IPS-15b (cell line): ENCODE measurements at regions not wholly inside any gene's neighbourhood (a gene's known extent, or its start where the extent isn't known, plus 50 kb on each side); places are given as distances from the start of the nearest gene placed in this dataset.
"Not testable (repeated sequence)": the region's sequence is repeated elsewhere in the genome, so short reads cannot be mapped to it uniquely, and the experiment has no call there.

ENCODE experiments used
- H3K27me3 ChIP-seq: one replicate; pipeline ENCODE4 v1.6.1; 2013; ENCODE audit warnings: low read length; ENCODE audit not compliant: control insufficient read depth, insufficient read depth
- H3K36me3 ChIP-seq: one replicate; pipeline ENCODE4 v1.6.1; 2013; ENCODE audit warnings: low read length; ENCODE audit not compliant: control insufficient read depth, insufficient read depth
- H3K4me1 ChIP-seq: one replicate; pipeline ENCODE4 v1.6.1; 2013; ENCODE audit warnings: mild to moderate bottlenecking, low read length; ENCODE audit not compliant: control insufficient read depth, insufficient read depth
- H3K4me3 ChIP-seq: one replicate; pipeline ENCODE4 v1.5.1; 2013; ENCODE audit warnings: low read depth, low read length
- H3K9ac ChIP-seq: one replicate; pipeline ENCODE4 v1.6.1; 2013; ENCODE audit warnings: low read depth, mild to moderate bottlenecking, low read length
- H3K9me3 ChIP-seq: one replicate; pipeline ENCODE4 v1.6.1; 2013; ENCODE audit warnings: mild to moderate bottlenecking, low read length; ENCODE audit not compliant: control insufficient read depth, insufficient read depth

DNA sequence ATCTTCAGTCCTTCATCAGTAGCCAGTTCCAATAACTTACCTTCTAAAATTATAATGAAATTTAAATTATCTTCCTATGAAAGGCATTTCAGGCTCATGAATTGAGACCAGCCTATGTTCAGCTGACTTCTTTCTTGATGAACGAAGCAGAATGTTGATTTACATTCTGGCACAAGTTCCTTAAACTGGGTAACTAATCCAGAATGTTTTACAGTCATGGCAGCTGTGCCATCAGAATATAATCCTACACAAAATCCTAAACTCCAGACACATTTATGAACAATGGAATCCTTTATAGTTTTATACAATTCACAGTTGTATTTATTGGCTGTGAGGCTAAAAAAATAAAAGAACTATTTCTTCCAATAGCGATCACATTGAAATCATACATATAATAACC is 97.3 kb upstream of the CPM start:
- Histone ChIP-seq H3K9ac (no peak overlapping the region), H3K9me3 (no peaks in the 10 kb centered on the region), H3K36me3 (no peaks in the 10 kb centered on the region), H3K4me3 (no peak overlapping the region), H3K27me3 (no peaks in the 10 kb centered on the region), H3K4me1 (no peaks in the 10 kb centered on the region)

DNA sequence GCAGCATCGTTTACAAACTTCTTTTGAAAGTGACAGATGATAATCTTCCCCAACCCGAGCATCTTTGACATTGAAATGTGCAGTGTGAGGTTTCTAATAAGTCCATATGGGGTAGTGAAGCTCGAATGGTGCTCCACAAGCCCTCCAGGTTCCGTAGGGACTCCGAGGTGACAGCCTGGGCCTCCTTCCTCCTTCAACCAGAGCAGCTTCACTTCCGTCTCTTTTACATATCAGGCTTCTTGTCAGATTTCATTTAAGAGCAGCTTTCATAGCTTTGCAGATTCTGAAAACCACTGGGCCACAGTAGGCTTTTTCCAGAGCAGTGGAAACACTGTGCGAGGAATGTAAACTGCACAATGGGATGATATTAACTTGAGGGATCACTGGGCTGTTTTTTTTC is 103.6 kb upstream of the CPM start:
- no peaks in the 10 kb centered on the region for H3K36me3 ChIP-seq
- H3K4me3 ChIP-seq: no peak overlapping the region
- H3K9me3 ChIP-seq: no peaks in the 10 kb centered on the region
- no peaks in the 10 kb centered on the region for H3K27me3 ChIP-seq
- H3K9ac ChIP-seq: no peak overlapping the region
- no peaks in the 10 kb centered on the region for H3K4me1 ChIP-seq

DNA sequence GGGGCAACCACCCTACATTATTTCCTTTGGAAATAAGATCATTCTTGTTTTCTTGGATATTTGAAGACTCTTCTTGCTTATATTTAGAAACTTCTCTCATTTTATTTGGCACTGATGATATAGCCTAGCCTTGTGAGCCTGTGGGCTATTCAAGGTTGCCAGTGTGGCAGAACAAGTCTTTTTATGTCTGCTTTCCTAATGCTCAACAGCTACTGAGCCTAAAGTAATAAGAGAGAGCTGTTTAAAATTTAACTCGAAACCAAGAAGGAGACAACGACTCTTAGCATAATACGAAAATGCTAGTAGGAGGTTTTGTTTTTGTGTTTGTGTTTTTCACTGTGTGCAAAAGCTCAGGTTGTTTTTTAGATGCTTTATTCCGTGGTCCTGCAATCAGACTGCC is 104.0 kb upstream of the CPM start:
- Histone ChIP-seq H3K4me1 (no peaks in the 10 kb centered on the region), H3K9me3 (no peaks in the 10 kb centered on the region), H3K4me3 (no peak overlapping the region), H3K9ac (no peak overlapping the region), H3K27me3 (no peaks in the 10 kb centered on the region), H3K36me3 (no peaks in the 10 kb centered on the region)

- H3K4me1 ChIP-seq: no peaks in the 10 kb centered on the region
- H3K9me3 ChIP-seq: no peaks in the 10 kb centered on the region
- no peak overlapping the region for H3K9ac ChIP-seq
- H3K36me3 ChIP-seq: no peaks in the 10 kb centered on the region
- H3K4me3 ChIP-seq: no peak overlapping the region
- H3K27me3 ChIP-seq: no peaks in the 10 kb centered on the region
Measured at GRCh38 chr12:69039911-69040310, 106.9 kb upstream of the CPM start.

GRCh38 chr12:69042557-69042956 is 109.6 kb upstream of the CPM start:
- no peak overlapping the region for H3K9ac ChIP-seq
- H3K9me3 ChIP-seq: no peaks in the 10 kb centered on the region
- no peaks in the 10 kb centered on the region for H3K27me3 ChIP-seq
- no peaks in the 10 kb centered on the region for H3K36me3 ChIP-seq
- H3K4me3 ChIP-seq: no peak overlapping the region
- peaks cover 6% of the 10 kb centered on the region for H3K4me1 ChIP-seq

GRCh38 chr12:69042970-69043369 is 110.0 kb upstream of the CPM start:
- no peaks in the 10 kb centered on the region for H3K27me3 ChIP-seq
- peaks cover 6% of the 10 kb centered on the region for H3K4me1 ChIP-seq
- H3K9me3 ChIP-seq: no peaks in the 10 kb centered on the region
- H3K9ac ChIP-seq: no peak overlapping the region
- no peaks in the 10 kb centered on the region for H3K36me3 ChIP-seq
- H3K4me3 ChIP-seq: no peak overlapping the region

DNA sequence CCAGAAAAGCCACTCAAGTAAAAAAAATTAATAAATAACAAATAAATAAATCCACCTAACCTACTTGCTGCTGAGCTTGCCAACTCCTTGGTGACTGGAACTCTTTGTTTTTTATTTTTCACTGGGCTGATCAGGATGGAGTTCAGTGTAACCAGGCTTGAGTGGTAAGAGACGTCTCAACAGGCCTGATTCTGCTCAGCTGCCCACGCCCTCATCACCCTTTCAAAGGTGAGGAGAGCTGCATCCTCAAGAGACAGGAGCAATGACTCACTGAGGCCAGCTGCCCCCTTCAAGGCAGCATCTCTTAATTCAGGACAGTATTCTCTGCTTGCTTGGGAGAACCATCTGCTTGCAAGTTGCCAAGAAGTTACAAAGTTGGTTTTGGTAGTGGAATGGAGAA is 111.9 kb upstream of the CPM start:
- Histone ChIP-seq H3K9ac (no peak overlapping the region), H3K27me3 (no peaks in the 10 kb centered on the region), H3K4me1 (peaks cover 6% of the 10 kb centered on the region), H3K9me3 (no peaks in the 10 kb centered on the region), H3K4me3 (no peak overlapping the region), H3K36me3 (no peaks in the 10 kb centered on the region)

DNA sequence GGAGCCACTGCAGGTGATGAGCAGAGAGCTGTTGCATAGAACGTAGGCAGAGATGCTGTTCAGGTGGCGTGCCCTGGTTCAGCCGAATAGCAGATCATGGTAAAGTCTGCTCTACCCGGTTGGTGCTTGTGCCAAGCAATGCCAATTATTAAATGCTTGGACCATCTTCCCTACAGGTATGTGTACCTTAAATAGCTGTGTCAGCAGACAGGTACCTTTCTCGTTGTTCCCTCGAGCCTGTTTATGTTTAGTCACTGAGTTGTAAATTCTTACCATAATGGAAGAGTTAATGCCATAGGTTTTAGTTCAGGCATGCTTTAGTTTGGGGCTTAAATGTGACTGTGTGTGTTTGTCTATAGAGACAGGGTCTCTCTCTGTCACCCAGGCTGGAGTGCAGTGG is 112.5 kb upstream of the CPM start:
- Histone ChIP-seq H3K9me3 (no peaks in the 10 kb centered on the region), H3K9ac (no peak overlapping the region), H3K4me3 (no peak overlapping the region), H3K4me1 (peaks cover 6% of the 10 kb centered on the region), H3K27me3 (no peaks in the 10 kb centered on the region), H3K36me3 (no peaks in the 10 kb centered on the region)

DNA sequence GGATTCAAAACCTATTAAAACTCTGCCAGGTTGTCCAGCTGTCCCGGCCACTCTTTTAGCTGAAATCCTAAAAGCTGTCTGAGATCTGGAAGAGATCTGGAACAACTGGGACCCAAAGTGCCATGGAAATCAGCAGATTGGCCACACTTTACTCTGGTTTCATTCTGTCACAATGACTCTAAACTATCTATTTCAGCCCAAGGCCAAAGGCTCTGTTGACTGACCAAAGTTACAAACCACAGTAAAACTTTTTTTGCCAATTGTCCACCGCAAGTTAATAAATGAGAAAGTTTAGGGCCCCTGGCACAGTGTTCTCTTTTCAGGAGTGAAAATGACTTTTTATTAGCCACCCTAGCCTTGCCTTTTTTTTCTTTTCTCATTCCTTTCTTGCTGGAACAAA is 113.4 kb upstream of the CPM start:
- peaks cover 6% of the 10 kb centered on the region for H3K4me1 ChIP-seq
- H3K36me3 ChIP-seq: no peaks in the 10 kb centered on the region
- no peak overlapping the region for H3K4me3 ChIP-seq
- no peaks in the 10 kb centered on the region for H3K9me3 ChIP-seq
- no peaks in the 10 kb centered on the region for H3K27me3 ChIP-seq
- H3K9ac ChIP-seq: no peak overlapping the region

GRCh38 chr12:69046920-69047319 is 113.9 kb upstream of the CPM start:
- Histone ChIP-seq H3K4me1 (peaks cover 6% of the 10 kb centered on the region), H3K4me3 (no peak overlapping the region), H3K9me3 (no peaks in the 10 kb centered on the region), H3K9ac (no peak overlapping the region), H3K36me3 (no peaks in the 10 kb centered on the region), H3K27me3 (no peaks in the 10 kb centered on the region)

GRCh38 chr12:69047990-69048389 is 115.0 kb upstream of the CPM start:
- Histone ChIP-seq H3K36me3 (no peaks in the 10 kb centered on the region), H3K4me3 (no peak overlapping the region), H3K9me3 (no peaks in the 10 kb centered on the region)

GRCh38 chr12:69049855-69050254 is 116.9 kb upstream of the CPM start:
- not testable (repeated sequence) for H3K27me3 ChIP-seq, H3K9me3 ChIP-seq, H3K36me3 ChIP-seq, H3K4me3 ChIP-seq, H3K9ac ChIP-seq
- peaks cover 16% of the 10 kb centered on the region for H3K4me1 ChIP-seq

More at GRCh38 chr12:69047990-69048389, 115.0 kb upstream of the CPM start:
- Histone ChIP-seq H3K4me1 (peaks cover 9% of the 10 kb centered on the region), H3K9ac (no peak overlapping the region), H3K27me3 (no peaks in the 10 kb centered on the region)
